ENCODE measurements at regions not wholly inside any gene's neighbourhood (a gene's known extent, or its start where the extent isn't known, plus 50 kb on each side); places are given as distances from the start of the nearest gene placed in this dataset.
"Not testable (repeated sequence)": the region's sequence is repeated elsewhere in the genome, so short reads cannot be mapped to it uniquely, and the experiment has no call there.

DNA sequence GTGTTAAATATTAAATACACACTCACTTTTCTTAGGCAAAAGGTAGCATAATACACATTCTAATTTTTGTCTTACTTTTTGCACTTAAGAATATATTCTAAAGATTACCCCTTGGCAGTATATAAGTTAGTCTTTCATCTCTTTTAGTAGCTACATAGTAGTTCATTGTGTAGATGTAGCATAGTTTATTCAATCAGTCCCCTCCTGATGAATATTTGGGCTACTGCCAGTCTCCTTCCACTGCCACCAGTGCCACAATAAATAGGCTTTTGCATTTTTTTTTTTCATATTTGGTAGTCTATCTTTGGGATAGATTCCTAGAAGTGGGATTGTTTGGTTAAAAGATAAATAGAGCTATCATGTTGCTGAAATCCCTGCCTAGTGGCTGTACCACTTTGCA, 388.8 kb upstream of the RUNX1 start:
- no peak for DNase-seq (ENCODE audit: low read depth, low spot score)
- TF ChIP-seq, protein P1, sequence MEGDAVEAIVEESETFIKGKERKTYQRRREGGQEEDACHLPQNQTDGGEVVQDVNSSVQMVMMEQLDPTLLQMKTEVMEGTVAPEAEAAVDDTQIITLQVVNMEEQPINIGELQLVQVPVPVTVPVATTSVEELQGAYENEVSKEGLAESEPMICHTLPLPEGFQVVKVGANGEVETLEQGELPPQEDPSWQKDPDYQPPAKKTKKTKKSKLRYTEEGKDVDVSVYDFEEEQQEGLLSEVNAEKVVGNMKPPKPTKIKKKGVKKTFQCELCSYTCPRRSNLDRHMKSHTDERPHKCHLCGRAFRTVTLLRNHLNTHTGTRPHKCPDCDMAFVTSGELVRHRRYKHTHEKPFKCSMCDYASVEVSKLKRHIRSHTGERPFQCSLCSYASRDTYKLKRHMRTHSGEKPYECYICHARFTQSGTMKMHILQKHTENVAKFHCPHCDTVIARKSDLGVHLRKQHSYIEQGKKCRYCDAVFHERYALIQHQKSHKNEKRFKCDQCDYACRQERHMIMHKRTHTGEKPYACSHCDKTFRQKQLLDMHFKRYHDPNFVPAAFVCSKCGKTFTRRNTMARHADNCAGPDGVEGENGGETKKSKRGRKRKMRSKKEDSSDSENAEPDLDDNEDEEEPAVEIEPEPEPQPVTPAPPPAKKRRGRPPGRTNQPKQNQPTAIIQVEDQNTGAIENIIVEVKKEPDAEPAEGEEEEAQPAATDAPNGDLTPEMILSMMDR (IDR thresholded peaks at IDR 0.05; ENCODE audit: low read depth, low read length): no peak
- no peak overlapping the region for H3K4me3 ChIP-seq (ENCODE audit: low read depth, low read length)
- in situ Hi-C loops (cut with HindIII; ENCODE audit: low sequenced_read_pairs): no loop called here

DNA sequence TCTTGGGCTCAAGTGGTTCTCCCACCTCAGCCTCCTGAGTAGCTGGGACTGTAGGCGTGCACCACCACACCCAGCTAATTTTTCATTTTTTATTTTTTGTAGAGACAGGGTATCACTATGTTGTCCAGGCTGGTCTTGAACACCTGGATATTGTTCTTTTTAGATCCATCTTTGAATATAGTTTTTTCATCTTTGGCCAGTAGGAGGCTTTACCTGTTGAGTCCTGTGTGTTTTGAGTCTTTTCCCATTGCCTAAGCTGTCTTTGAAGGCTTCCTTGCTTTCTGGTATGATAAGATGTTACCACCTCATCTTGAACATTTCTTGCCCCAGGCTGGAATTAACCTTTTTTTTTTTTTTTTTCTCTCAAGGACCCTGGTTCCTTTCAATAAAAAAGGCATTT, 387.8 kb upstream of the RUNX1 start:
- TF ChIP-seq, protein P1 (IDR thresholded peaks at IDR 0.05; ENCODE audit: low read depth, low read length): peak; percentile 5
- in situ Hi-C loops (cut with HindIII; ENCODE audit: low sequenced_read_pairs): no loop called here
- H3K4me3 ChIP-seq (ENCODE audit: low read depth, low read length): no peak overlapping the region
- DNase-seq (ENCODE audit: low read depth, low spot score): no peak

DNA sequence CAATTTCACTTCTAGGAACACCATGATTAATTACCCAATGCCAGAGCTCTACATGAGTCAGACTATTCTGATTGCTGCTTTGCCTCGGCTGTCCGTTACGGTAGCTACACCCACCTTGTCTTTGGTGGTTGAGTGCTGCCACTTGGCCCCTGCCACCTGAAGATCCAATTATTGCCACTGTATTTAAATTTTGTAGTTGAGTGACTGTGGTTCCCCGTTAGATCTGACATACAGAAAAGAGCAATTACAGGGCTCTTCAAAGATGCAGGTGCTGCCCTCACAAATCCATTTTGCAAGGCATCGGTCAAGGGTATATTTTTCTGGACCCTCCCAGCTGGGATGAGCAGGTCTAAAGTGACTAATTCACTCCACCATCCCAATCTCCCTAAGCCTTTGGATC, 383.5 kb upstream of the RUNX1 start:
- H3K4me3 ChIP-seq (ENCODE audit: low read depth, low read length); in situ Hi-C loops (cut with HindIII; ENCODE audit: low sequenced_read_pairs); DNase-seq (ENCODE audit: low read depth, low spot score): not testable (repeated sequence)

DNA sequence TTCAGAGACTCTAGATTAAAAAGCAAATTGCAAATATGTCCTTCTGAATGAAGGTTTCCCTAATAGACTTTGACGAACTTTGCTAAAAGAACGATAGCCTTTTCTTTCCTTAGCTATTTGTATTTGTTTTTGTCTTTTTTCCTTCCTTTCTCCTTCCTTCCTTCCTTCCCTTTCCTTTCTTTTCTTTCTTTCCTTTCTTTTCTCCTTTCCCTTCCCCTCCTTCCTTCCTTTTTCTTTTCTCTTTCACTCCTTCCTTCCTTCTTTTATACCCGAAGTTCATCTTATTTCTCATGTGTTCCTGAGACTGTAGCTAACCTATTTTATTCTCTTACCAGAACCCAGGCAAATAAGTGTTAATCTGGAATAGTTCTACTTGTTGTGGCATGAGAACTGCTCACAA, 381.2 kb upstream of the RUNX1 start:
- TF ChIP-seq, protein P1 (IDR thresholded peaks at IDR 0.05; ENCODE audit: low read depth, low read length): no peak
- in situ Hi-C loops (cut with HindIII; ENCODE audit: low sequenced_read_pairs): no loop called here
- H3K4me3 ChIP-seq (ENCODE audit: low read depth, low read length): no peak overlapping the region
- no peak for DNase-seq (ENCODE audit: low read depth, low spot score)

DNA sequence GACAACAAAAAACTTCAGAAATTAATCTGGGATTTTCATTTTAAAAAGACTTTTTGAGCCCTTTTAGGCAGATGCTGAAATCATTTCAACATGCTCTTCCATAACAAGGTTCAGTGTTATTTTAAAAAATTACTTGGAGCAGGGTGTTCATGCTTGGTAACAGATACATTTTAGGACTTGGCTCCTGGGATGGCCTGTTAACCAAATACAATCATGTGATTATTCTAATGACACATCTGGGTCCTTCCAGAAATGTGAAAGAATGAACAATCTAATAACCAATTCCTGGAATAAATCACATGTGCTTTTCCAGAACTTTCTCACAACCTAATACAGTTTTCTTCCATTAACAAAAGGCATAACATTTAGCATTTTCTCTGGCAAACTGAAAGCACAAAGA, 379.8 kb upstream of the RUNX1 start:
- H3K4me3 ChIP-seq (ENCODE audit: low read depth, low read length): no peak overlapping the region
- TF ChIP-seq, protein P1 (IDR thresholded peaks at IDR 0.05; ENCODE audit: low read depth, low read length): no peak
- no peak for DNase-seq (ENCODE audit: low read depth, low spot score)
- in situ Hi-C loops (cut with HindIII; ENCODE audit: low sequenced_read_pairs): no loop called here

DNA sequence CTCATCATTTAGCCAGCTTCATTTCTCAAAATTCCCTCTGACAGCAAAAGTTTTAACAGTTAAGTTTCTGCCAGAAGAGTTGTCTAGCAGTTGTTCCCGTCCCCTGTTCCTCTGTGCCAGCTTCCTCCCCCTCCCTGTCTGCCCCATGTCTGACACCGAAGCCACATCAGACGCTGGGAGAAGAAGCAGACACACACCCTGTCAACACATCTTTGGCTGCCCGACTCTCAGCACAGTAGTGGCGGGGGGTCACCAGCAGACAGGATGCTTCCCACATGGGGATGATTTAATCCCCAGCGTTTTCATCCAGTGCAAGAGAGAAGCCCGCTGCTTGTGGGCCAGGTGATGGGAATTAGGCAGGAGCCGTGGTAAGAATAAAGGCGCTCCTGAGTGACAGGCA, 379.4 kb upstream of the RUNX1 start:
- in situ Hi-C loops (cut with HindIII; ENCODE audit: low sequenced_read_pairs): no loop called here
- no peak overlapping the region for H3K4me3 ChIP-seq (ENCODE audit: low read depth, low read length)
- TF ChIP-seq, protein P1 (IDR thresholded peaks at IDR 0.05; ENCODE audit: low read depth, low read length): no peak
- peak; percentile 50 for DNase-seq (ENCODE audit: low read depth, low spot score)

DNA sequence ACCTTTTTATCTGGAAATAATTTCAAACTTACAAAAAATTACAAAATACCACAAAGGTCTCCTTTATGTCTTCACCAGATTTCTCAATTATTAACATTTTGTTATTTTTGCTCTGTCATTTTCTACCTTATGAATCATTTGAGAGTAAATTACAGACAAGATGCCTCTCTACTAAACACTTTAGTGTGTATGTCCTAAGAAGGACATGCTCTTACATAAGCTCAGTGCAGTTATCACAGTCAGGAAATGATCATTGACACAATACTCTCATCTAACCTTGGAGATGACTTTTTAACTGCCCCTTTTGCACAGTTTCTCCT, 378.9 kb upstream of the RUNX1 start:
- TF ChIP-seq, protein P1 (IDR thresholded peaks at IDR 0.05; ENCODE audit: low read depth, low read length): no peak
- in situ Hi-C loops (cut with HindIII; ENCODE audit: low sequenced_read_pairs): no loop called here
- DNase-seq (ENCODE audit: low read depth, low spot score): peak; percentile 5
- no peak overlapping the region for H3K4me3 ChIP-seq (ENCODE audit: low read depth, low read length)
